H1 (cell line): ENCODE measurements at regions not wholly inside any gene's neighbourhood (a gene's known extent, or its start where the extent isn't known, plus 50 kb on each side); places are given as distances from the start of the nearest gene placed in this dataset.

Experiments
- CTCF ChIA-PET: fragments of 300-600 bp; sonication (Branson Sonifier 250); formaldehyde crosslinking; loops from one replicate; lab custom pipeline; 2021; ENCODE audit not compliant: partially characterized antibody; lab: Charles Lee
- POLR2A ChIA-PET: fragments of 300-600 bp; sonication (Branson Sonifier 250); formaldehyde crosslinking; loops from one replicate; lab custom pipeline; 2021; ENCODE audit warnings: inconsistent platforms; ENCODE audit not compliant: partially characterized antibody; lab: Charles Lee
- DNase-seq, 2 experiments: peaks; one replicate each; pipeline versions ENCODE4 v3.0.0 to v3.0.0-alpha.2; 2010 to 2022; ENCODE audit warnings: low spot score in 2 of 2, low read depth in 1 of 2, mixed read lengths in 1 of 2
- FAIRE-seq: peaks from 2 replicates; lab custom pipeline; 2011; peaks lifted over from hg19 to GRCh38; lab: Jason Lieb, UNC
- H2AFZ ChIP-seq: 2 replicates; pipeline ENCODE4 v1.8.1; 2012; ENCODE audit warnings: low read length, inconsistent platforms
- H2AK5ac ChIP-seq: 2 replicates; pipeline ENCODE4 v1.6.1; 2013; ENCODE audit warnings: low read depth, low read length
- H2BK120ac ChIP-seq: replicated peaks from 2 replicates; pipeline ENCODE3; 2013; ENCODE audit warnings: low read depth, low read length, inconsistent platforms
- H2BK12ac ChIP-seq: 2 replicates; pipeline ENCODE4 v1.6.1; 2013; ENCODE audit warnings: low read depth, low read length
- H2BK15ac ChIP-seq: 2 replicates; pipeline ENCODE4 v1.6.1; 2013; ENCODE audit warnings: low read length
- H2BK20ac ChIP-seq: 2 replicates; pipeline ENCODE4 v1.6.1; 2013; ENCODE audit warnings: low read length
- H2BK5ac ChIP-seq: 2 replicates; pipeline ENCODE4 v1.6.1; 2013; ENCODE audit warnings: low read depth, low read length
- H3K14ac ChIP-seq: 2 replicates; pipeline ENCODE4 v1.6.1; 2013; ENCODE audit warnings: inconsistent platforms; ENCODE audit not compliant: insufficient read length
- H3K18ac ChIP-seq: 2 replicates; pipeline ENCODE4 v1.6.1; 2013; ENCODE audit warnings: low read length; ENCODE audit errors: extremely low read depth
- H3K23ac ChIP-seq: 2 replicates; pipeline ENCODE4 v1.6.1; 2013; ENCODE audit warnings: inconsistent platforms; ENCODE audit not compliant: insufficient read length
- H3K23me2 ChIP-seq: 2 replicates; pipeline ENCODE4 v1.6.1; 2013; ENCODE audit warnings: low read depth, low read length
- H3K27ac ChIP-seq: 2 replicates; pipeline ENCODE4 v1.6.1; 2011; ENCODE audit warnings: low read depth, low read length, inconsistent platforms
- H3K27me3 ChIP-seq, 4 experiments: replicated peaks in 1 of 4; 1 replicate in 1 of 4; 2 replicates in 3 of 4; pipeline versions ENCODE4 v1.6.1 to v1.8.1; 2011 to 2013; ENCODE audit warnings: low read length in 3 of 4, mild to moderate bottlenecking in 3 of 4, inconsistent platforms in 2 of 4, mixed read lengths in 2 of 4, moderate library complexity in 1 of 4; ENCODE audit not compliant: control insufficient read depth in 3 of 4, insufficient read depth in 3 of 4; ENCODE audit errors: extremely low read depth in 1 of 4
- H3K36me3 ChIP-seq, 4 experiments: 2 replicates each; pipeline versions ENCODE4 v1.6.1 to v1.8.1; 2011 to 2013; ENCODE audit warnings: mild to moderate bottlenecking in 4 of 4, low read length in 3 of 4, moderate library complexity in 2 of 4, control low read depth in 1 of 4, inconsistent platforms in 1 of 4; ENCODE audit not compliant: insufficient read depth in 4 of 4, control insufficient read depth in 2 of 4
- H3K4ac ChIP-seq: replicated peaks from 2 replicates; pipeline ENCODE3; 2013; ENCODE audit warnings: low read length, low read depth, mixed read lengths, inconsistent platforms; ENCODE audit not compliant: insufficient read length
- H3K4me1 ChIP-seq, 4 experiments: replicated peaks in 1 of 4; 1 replicate in 1 of 4; 2 replicates in 3 of 4; pipeline versions ENCODE4 v1.6.1 to v1.8.1; 2011 to 2013; ENCODE audit warnings: low read length in 3 of 4, inconsistent platforms in 2 of 4, mixed read lengths in 1 of 4; ENCODE audit not compliant: insufficient read depth in 4 of 4, control insufficient read depth in 3 of 4
- H3K4me2 ChIP-seq, 2 experiments: 2 replicates each; pipeline versions ENCODE4 v1.6.1 to v1.8.1; 2011 to 2013; ENCODE audit warnings: low read depth in 2 of 2, low read length in 2 of 2, control low read depth in 1 of 2, inconsistent platforms in 1 of 2, mild to moderate bottlenecking in 1 of 2; ENCODE audit not compliant: insufficient read depth in 1 of 2
- H3K4me3 ChIP-seq, 4 experiments: fragments of 200-600, 300-600 bp in 1 of 4; sonication (generic), shearing (Covaris generic), sonication (Bioruptor Twin) in 1 of 4; 2 replicates each; pipeline versions ENCODE4 v1.5.1 to v1.8.1; 2011 to 2016; ENCODE audit warnings: low read length in 4 of 4, low read depth in 3 of 4, control low read depth in 2 of 4, inconsistent platforms in 2 of 4, mild to moderate bottlenecking in 2 of 4, mixed read lengths in 1 of 4, moderate library complexity in 1 of 4; ENCODE audit not compliant: insufficient read depth in 2 of 4; ENCODE audit errors: extremely low read depth in 1 of 4
- H3K56ac ChIP-seq: replicated peaks from 2 replicates; pipeline ENCODE3; 2013; ENCODE audit warnings: low read depth, mild to moderate bottlenecking, mixed read lengths, low read length, inconsistent platforms; ENCODE audit not compliant: insufficient read length
- H3K79me1 ChIP-seq: 2 replicates; pipeline ENCODE4 v1.6.1; 2013; ENCODE audit warnings: low read depth, low read length, control low read depth
- H3K79me2 ChIP-seq, 2 experiments: 2 replicates each; pipeline versions ENCODE4 v1.6.1 to v1.8.1; 2012 to 2013; ENCODE audit warnings: low read length in 2 of 2, mild to moderate bottlenecking in 2 of 2, inconsistent platforms in 1 of 2; ENCODE audit not compliant: insufficient read depth in 2 of 2, control insufficient read depth in 1 of 2
- H3K9ac ChIP-seq, 4 experiments: replicated peaks in 1 of 4; 1 replicate in 1 of 4; 2 replicates in 3 of 4; pipeline versions ENCODE4 v1.6.1 to v1.8.1; 2011 to 2013; ENCODE audit warnings: low read depth in 3 of 4, low read length in 3 of 4, control low read depth in 2 of 4, mild to moderate bottlenecking in 2 of 4, moderate library complexity in 2 of 4, inconsistent platforms in 1 of 4; ENCODE audit errors: extremely low read depth in 1 of 4
- H3K9me3 ChIP-seq, 2 experiments: 2 replicates each; pipeline versions ENCODE4 v1.6.1 to v1.8.1; 2012 to 2013; ENCODE audit warnings: mild to moderate bottlenecking in 2 of 2, moderate library complexity in 2 of 2, control low read depth in 1 of 2, inconsistent platforms in 1 of 2, low read depth in 1 of 2, low read length in 1 of 2, mixed read lengths in 1 of 2; ENCODE audit not compliant: insufficient read depth in 2 of 2
- H4K20me1 ChIP-seq, 2 experiments: replicated peaks in 1 of 2; 2 replicates each; pipeline versions ENCODE3 to v1.8.1; 2011 to 2013; ENCODE audit warnings: inconsistent platforms in 2 of 2, low read length in 2 of 2, mild to moderate bottlenecking in 1 of 2; ENCODE audit not compliant: insufficient read depth in 2 of 2, control insufficient read depth in 1 of 2
- H4K5ac ChIP-seq: 2 replicates; pipeline ENCODE4 v1.6.1; 2013; ENCODE audit warnings: low read length, low read depth, mixed read lengths, inconsistent platforms; ENCODE audit not compliant: insufficient read length
- H4K8ac ChIP-seq: 2 replicates; pipeline ENCODE4 v1.8.0; 2013; ENCODE audit warnings: mild to moderate bottlenecking, moderate library complexity, low read length, inconsistent platforms; ENCODE audit not compliant: insufficient read depth; ENCODE audit errors: extremely low read depth
- H4K91ac ChIP-seq: replicated peaks from 2 replicates; pipeline ENCODE3; 2013; ENCODE audit warnings: low read length, mixed read lengths, inconsistent platforms; ENCODE audit not compliant: insufficient read length
- EGR1 ChIP-seq: IDR thresholded peaks from 2 replicates; pipeline ENCODE4 v1.6.1; 2011; ENCODE audit warnings: low read depth, low read length, borderline replicate concordance
- POU5F1 ChIP-seq: IDR thresholded peaks from 2 replicates; pipeline ENCODE4 v1.6.1; 2011; ENCODE audit warnings: low read depth, mild to moderate bottlenecking, low read length, moderate library complexity
- WGBS, 2 experiments: shearing (Covaris generic) in 1 of 2; methylation state at CpG; one replicate each; pipeline versions ENCODE4 v1.1.6 to v1.1.7; 2013 to 2015; ENCODE audit warnings: low lambda C conversion rate in 2 of 2, mixed read lengths in 2 of 2, inconsistent platforms in 1 of 2, low coverage in 1 of 2, missing lambda C conversion rate in 1 of 2; ENCODE audit not compliant: insufficient replicate concordance in 2 of 2, insufficient coverage in 1 of 2, insufficient read length in 1 of 2; ENCODE audit errors: extremely low coverage in 1 of 2, missing lambda C conversion rate in 1 of 2; 5-methylcytosine and 5-hydroxymethylcytosine counted together

GRCh38 chr6:123744840-123745239, 58.8 kb upstream of the NKAIN2 start:
- Histone ChIP-seq H3K79me1 (no peaks in the 10 kb centered on the region), H2BK120ac (no peak overlapping the region), H3K4me1 (no peaks in the 10 kb centered on the region), H3K79me2 (no peaks in the 10 kb centered on the region), H2BK15ac (no peak overlapping the region), H4K20me1 (no peaks in the 10 kb centered on the region), H4K5ac (no peak overlapping the region), H2AFZ (no peak overlapping the region), H3K27me3 (no peaks in the 10 kb centered on the region), H3K27ac (no peak overlapping the region), H3K23ac (no peak overlapping the region), H3K4me2 (no peak overlapping the region), H4K91ac (no peak overlapping the region), H3K18ac (no peak overlapping the region), H3K14ac (no peak overlapping the region), H3K36me3 (no peaks in the 10 kb centered on the region), H2BK12ac (no peak overlapping the region), H2BK5ac (no peak overlapping the region), H3K4me3 (no peak overlapping the region), H3K23me2 (no peaks in the 10 kb centered on the region; the same call in 1 of the 2 replicates), H3K9ac (no peak overlapping the region), H2BK20ac (no peak overlapping the region), H3K4ac (no peak overlapping the region), H2AK5ac (no peak overlapping the region), H3K9me3 (no peaks in the 10 kb centered on the region), H3K56ac (no peak overlapping the region), H4K8ac (no peak overlapping the region)
- CTCF ChIA-PET, result no interaction called here
- no peak for DNase-seq
- FAIRE-seq, result no peak
- WGBS, 2 experiments, result 96% methylated on average over 2 of the region's 2 CpGs; no CpG with 5 or more reads in 1 of the 2 experiments
- TF ChIP-seq POU5F1 (no peak), EGR1 (no peak)
- POLR2A ChIA-PET, result no interaction called here
